GM19025 (cell line): ENCODE measurements at regions not wholly inside any gene's neighbourhood (a gene's known extent, or its start where the extent isn't known, plus 50 kb on each side); places are given as distances from the start of the nearest gene placed in this dataset.

Experiments
- ATAC-seq: cut with Tn5 transposase; IDR thresholded peaks from one replicate; pipeline ENCODE4 v1.9.1; 2021; ENCODE audit warnings: mild to moderate bottlenecking, low read depth, moderate library complexity; ENCODE audit not compliant: unreplicated experiment

- ATAC-seq, result peak; percentile 56
These were observed 738.7 kb upstream of the NDST4 start for GRCh38 chr4:115851918-115852766.

- ATAC-seq, result peak; percentile 83
These were observed 737.5 kb upstream of the NDST4 start for GRCh38 chr4:115850799-115851509.

- no peak for ATAC-seq
These were observed 730.8 kb upstream of the NDST4 start for GRCh38 chr4:115844180-115844579.

DNA sequence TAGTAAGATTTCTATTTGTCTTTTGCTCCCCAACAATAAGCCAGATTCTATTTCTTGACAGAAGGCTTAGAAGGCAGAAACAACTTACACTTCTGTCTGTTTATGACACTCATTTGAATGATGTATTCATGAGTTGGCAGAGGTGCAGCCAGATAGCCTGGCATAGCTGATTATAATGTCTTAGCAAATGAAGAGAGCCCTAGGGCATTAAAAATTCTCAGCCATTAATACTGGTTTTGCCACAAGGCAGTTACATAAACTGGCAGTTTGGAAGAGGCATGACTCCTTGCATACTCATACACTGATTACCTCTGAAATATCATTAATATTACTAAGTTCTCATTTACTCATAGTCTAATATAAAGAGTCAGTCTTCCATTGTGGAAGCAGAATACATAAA, 728.5 kb upstream of the NDST4 start:
- no peak for ATAC-seq

DNA sequence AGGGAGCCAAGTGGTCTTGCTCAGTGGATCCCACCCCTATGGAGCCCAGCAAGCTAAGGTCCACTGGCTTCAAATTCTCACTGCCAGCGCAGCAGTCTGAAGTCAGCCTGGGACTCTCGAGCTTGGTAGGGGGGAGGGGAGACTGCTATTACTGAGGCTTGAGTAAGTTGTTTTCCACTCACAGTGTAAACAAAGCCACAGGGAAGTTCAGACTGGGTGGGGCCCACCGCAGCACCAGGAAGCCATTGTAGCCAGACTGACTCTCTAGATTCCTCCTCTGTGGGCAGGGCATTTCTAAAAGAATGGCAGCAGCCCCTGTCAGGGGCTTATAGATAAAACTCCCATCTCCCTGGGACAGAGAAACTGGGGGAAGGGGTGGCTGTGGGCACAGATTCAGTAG, 721.0 kb upstream of the NDST4 start:
- ATAC-seq, result no peak

DNA sequence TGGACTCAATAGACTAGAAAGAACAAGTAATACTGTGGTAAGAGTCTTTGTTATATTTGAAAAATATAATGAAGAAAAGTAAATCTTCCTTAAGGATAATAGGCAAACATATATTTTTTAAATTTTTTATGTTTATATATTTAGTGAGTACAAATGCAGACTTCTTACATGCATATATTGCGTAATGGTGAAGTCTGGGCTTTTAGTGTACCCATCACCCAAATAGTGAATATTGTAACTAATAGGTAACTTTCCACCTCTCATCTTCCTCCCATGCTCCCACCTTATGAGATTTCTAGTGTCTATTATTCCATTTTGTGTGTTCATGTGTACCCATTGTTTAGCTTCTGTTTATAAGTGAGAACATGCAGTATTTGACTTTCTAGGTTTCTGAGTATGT, 711.2 kb upstream of the NDST4 start:
- ATAC-seq, result no peak

DNA sequence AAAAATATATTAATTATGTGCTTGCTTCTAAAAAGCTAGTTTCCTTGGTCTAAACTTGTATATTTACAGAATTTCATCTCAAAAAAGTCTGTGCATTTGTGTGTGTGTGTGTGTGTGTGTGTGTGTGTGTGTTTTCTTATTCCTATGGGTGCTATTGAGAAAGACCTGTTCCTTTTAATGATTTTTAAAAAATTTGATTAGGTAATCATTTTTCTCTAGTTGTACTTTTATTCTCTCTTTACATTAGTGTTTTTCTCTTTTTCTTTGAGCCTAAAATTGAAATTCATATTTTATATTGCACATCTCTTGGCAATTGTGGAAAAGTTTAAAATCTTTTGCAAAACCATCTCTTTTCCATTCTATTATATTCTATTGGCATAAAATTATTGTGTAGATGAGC, 690.4 kb upstream of the NDST4 start:
- ATAC-seq, result no peak

GRCh38 chr4:115790812-115791211, 677.4 kb upstream of the NDST4 start:
- no peak for ATAC-seq

DNA sequence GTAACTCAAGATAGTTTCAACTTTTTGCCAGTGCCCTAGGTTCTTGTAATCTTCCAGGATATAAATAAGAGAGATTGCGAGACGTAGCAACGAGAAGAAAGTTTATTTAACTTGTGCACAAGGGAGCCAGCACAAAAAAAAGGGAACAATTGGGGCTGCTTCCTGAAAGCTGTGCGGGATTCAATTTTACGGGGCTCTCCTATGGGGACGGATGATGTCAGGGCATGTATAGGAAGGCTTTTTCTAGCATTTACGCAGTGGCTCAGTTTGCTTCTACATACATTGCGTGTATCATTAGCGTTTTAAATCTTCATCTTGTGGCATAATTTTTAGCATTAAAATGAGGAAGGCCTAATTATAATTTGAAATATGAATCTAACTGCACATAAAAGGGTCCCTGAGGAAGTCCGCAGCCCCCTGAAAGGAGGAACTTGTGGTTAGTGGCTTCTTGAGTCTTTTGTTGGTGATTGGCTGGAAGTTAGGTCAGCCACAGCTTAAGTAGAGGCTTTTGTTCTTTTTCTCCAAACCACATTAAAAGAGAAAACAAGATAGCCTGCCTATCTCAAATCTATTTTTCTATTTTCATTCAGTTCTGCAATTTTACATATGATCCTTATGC, 668.2 kb upstream of the NDST4 start:
- ATAC-seq, result peak; percentile 42

GRCh38 chr4:115780835-115781234, 667.4 kb upstream of the NDST4 start:
- ATAC-seq, result peak; percentile 60

DNA sequence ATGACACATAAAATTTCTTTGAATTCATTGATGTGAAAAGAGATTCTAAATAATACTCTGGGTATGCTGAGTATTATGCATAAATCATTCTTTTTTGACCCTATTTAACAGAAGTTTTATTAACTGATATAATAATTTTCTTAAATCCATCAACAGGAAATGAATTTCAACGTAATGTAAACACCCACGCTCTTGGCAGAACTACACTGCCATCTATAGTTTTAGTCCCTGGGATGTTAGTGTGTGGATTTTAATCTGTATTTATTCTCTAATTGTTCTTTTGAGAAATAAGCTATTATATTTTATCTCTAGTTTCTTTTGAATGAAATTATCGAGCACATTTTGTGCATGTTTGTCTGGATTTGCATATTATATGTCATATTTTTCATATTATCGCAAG, 666.8 kb upstream of the NDST4 start:
- ATAC-seq, result no peak

GRCh38 chr4:115770046-115770543, 656.7 kb upstream of the NDST4 start:
- no peak for ATAC-seq

- no peak for ATAC-seq
These were observed 656.0 kb upstream of the NDST4 start for GRCh38 chr4:115769396-115769795.

DNA sequence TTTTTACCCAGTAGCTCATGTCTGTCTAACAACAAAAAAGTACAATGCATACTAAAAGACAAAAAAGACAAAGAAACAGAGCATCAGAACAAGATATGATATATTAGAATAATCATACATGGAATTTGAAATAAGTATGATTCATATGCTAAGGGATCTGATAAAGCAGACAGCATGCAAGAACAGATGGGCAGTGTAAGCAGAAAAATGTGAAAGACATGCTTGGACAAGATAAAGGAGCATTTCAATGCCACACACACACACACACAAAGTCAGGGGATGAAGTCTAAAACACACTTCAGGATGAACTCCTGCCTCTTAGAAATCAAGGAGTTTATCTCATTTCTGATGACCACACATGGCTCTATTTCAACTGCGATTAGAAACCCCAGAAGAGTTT, 649.6 kb upstream of the NDST4 start:
- no peak for ATAC-seq

GRCh38 chr4:115759231-115759630, 645.8 kb upstream of the NDST4 start:
- ATAC-seq, result no peak

- no peak for ATAC-seq
These were observed 636.0 kb upstream of the NDST4 start for GRCh38 chr4:115749404-115749803.

DNA sequence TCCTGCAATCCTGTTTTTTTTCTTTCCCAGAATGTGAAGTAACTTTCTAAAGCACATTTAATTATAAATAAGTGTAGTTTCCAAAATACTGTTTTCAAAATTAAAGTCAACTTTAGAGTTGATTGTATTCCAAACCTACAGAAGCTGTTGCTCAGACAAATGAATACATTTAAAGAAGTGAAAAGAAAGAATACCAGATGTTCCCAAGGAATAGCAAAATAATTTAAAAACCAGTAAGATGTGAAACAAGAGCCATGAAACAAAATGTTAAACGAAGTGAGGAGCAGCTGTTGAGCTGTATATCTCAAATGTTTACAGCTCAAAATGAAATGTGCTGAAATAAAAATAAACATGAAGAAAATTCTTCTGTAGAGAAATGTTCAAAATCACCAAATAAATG, 627.4 kb upstream of the NDST4 start:
- no peak for ATAC-seq

GRCh38 chr4:115729739-115730266, 616.4 kb upstream of the NDST4 start:
- ATAC-seq, result no peak

- ATAC-seq, result no peak
These were observed 610.2 kb upstream of the NDST4 start for GRCh38 chr4:115723621-115724020.

GRCh38 chr4:115720611-115721010, 607.2 kb upstream of the NDST4 start:
- ATAC-seq, result no peak

- no peak for ATAC-seq
These were observed 598.2 kb upstream of the NDST4 start for GRCh38 chr4:115711575-115711974.
